Hematopoietic multipotent progenitor cell treated with erythropoietin and hydrocortisone succinate and interleukin-3 and kit ligand, for 15 days (in vitro differentiated cells): ENCODE measurements at regions not wholly inside any gene's neighbourhood (a gene's known extent, or its start where the extent isn't known, plus 50 kb on each side); places are given as distances from the start of the nearest gene placed in this dataset.

Experiments
- DNase-seq: peaks from one replicate; pipeline ENCODE4 v3.0.0-alpha.2; 2015; ENCODE audit warnings: low spot score

DNA sequence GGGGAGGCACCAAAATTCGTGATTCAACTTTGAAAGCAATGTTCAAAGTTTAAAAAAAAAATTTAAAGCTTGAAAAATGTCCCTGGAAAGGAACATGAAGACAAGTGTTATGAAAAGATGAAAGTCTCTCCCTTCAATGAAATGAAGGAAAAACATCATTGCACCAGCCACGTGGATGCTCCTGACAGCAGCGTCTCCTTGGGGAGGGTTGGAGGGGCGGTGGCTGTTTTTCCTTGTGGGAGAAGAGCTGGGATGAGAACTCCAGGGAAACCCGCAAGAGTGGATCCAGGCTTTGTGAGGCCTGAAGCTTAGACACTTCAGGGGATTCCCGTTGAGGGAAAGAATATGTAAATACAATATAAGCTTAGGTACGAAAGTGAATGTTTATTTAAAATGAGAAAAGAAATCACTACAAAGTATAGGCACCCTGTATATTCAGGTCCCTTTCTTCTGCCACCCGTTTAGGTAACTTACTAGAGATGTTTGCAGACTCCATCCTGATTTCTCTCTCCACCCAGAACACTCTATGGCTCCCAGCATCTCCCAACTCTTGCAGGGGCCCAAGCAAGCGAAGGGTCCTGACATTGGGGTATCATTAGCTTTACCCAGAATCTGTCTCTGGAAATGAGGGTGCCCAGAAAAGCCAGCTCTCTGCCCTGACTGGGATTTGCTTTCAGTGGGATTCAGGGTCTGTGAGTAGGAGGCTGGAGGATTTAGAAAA is 63.1 kb upstream of the BAIAP2L1 start:
- no peak for DNase-seq

GRCh38 chr7:98462911-98463633 is 62.2 kb upstream of the BAIAP2L1 start:
- DNase-seq: no peak

DNA sequence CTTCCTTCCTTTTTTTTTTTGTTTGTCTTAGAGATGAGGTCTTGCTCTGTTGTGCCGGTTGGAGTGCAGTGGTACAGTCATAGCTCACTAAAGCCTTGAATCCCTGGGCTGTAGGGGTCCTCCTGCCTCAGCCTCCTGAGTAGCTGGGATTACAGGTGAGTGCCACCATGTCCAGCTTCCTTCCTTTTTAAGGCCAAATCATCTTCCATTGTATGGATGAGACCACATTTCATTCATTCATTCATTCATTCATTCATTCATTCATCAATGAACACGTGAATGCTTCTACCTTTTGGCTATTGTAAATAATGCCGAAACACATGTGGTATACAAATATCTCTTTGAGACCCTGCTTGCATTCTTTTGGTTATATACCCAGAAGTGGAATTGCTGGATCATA is 60.0 kb upstream of the BAIAP2L1 start:
- no peak for DNase-seq

DNA sequence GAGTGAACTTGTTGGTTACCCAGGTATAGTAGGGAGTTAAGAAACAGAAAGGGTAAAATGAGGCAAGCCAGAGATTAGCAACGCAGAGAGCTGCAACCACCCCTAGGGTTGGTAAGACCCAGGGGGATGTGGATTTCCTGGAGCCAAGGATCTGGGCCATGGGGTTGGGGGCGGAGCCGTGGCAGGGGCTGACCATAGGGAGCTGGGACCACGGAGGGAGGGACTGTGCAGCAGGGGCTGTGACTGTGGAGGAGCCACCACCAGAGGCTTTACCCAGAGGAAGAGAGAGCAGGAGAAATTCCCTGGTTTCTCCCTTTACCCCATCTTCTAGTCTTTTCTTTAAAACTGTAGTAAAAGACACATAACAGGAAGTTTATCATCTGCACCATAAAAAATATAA is 58.6 kb upstream of the BAIAP2L1 start:
- DNase-seq: no peak

GRCh38 chr7:98458090-98458875 is 57.4 kb upstream of the BAIAP2L1 start:
- DNase-seq: no peak

DNA sequence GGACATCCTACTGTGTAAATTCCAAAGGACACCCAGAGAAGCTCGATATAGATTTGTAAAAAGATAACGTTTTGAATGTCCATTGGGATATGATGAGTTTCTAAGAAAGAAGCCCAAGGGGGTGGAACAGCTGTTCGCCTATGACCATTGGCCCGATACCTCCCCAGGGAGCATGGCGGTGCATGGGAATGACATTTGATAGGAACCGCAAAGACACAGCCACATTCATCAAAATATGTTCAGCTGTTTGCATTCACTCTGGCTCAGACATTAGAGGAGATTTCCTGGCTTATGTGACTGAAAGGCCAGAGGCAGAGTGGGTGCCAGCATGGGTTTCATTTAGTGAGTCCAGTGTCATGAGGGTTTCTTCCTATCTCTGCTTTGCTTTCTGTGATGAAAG is 56.0 kb upstream of the BAIAP2L1 start:
- no peak for DNase-seq

DNA sequence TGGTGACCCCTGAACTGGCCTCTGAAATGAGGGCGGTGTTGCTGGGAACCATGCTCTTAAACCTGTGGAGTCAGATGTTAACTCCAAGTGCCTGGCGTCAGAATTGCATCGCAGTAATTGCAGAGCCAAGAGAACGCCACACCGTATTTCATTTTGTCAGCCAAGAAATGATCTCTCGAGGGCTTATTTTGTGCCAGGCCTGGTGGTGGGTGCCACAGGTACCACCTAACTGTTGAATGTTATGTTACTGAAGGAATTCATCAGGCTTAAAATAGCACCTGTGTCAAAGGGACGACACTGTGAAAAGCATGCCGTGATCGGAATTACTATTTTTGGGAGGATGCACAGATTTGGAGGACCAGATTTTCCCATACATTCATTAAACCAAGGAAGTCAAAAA is 51.9 kb upstream of the BAIAP2L1 start:
- no peak for DNase-seq
